ENCODE measurements at regions not wholly inside any gene's neighbourhood (a gene's known extent, or its start where the extent isn't known, plus 50 kb on each side); places are given as distances from the start of the nearest gene placed in this dataset.

DNA sequence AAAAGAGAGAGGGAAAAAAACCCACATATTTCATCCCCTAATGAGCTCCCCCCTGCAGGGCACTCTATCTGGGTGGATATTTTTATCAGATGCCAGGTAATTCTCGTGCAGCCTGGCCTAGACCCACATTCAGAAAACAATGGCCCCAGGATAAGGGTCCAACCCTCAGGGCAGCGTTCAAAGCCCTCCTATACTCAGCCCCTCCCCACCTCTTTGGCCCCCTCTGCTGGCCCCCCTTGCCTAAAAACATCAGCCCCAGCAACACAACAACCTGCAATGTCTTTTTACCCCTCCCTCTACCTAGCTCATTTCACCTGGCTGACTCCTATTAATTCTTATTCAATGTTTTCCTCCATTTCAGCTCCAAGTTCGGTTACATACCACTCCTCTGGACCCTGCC, 145.4 kb upstream of the MED14 start:
- no peak overlapping the region for H3K27ac Mint-ChIP-seq

DNA sequence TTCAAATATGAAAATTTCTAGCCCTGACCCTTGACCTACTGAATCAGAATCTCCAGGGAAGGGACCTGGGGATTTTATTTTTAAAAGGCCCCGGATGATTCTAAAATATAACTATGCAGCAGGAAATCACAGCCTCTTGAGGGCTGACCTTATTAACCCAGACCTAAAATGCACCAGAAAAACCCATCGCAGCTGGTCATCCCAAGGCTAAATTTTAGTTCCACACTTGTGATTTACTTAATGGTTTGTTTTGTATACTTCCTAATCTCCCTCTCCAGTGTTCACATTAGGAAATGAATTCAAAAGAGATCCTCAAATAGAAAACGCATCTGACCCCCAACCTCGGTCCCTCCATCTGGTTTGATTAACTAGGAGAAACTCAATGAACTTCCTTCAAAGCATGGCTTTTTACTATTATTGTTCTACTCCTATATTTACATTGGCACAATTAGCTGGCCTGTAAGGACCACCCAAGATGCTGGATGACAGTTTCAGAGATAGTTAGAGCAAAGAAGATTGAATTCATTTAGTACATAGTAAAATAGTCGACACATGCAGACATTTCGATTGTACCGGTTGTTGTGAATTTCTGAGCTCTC, 147.8 kb upstream of the MED14 start:
- H3K27me3 ChIP-seq (ENCODE audit: control insufficient read depth in 2 of 2, insufficient read depth in 2 of 2, low read length in 2 of 2): peaks cover 0 to 2% of the 10 kb centered on the region in 2 donors
- no peaks in the 10 kb centered on the region for H3K4me1 ChIP-seq (ENCODE audit: control insufficient read depth in 1 of 2, insufficient read depth in 2 of 2, low read length in 2 of 2)
- no peak overlapping the region for H3K27ac ChIP-seq (ENCODE audit: low read depth in 1 of 2, low read length in 2 of 2)
- WGBS (ENCODE audit: insufficient coverage): no CpG with 5 or more reads among the region's 7 CpGs
- no peaks in the 10 kb centered on the region for H3K36me3 ChIP-seq (replicated peaks in 1 of 2; ENCODE audit: control insufficient read depth in 1 of 2, insufficient read depth in 2 of 2, low read length in 2 of 2)
- Mint-ChIP-seq H3K4me1 (no peaks in the 10 kb centered on the region), H3K4me3 (no peak overlapping the region), H3K27ac (no peak overlapping the region), H3K27me3 (ENCODE audit: low read depth in 3 of 3) (peaks cover 0 to 15% (median 0%) of the 10 kb centered on the region in 3 donors), H3K9me3 (peaks cover 0 to 2% (median 0%) of the 10 kb centered on the region in 7 donors), H3K36me3 (no peaks in the 10 kb centered on the region)
- TF ChIP-seq, protein P1, sequence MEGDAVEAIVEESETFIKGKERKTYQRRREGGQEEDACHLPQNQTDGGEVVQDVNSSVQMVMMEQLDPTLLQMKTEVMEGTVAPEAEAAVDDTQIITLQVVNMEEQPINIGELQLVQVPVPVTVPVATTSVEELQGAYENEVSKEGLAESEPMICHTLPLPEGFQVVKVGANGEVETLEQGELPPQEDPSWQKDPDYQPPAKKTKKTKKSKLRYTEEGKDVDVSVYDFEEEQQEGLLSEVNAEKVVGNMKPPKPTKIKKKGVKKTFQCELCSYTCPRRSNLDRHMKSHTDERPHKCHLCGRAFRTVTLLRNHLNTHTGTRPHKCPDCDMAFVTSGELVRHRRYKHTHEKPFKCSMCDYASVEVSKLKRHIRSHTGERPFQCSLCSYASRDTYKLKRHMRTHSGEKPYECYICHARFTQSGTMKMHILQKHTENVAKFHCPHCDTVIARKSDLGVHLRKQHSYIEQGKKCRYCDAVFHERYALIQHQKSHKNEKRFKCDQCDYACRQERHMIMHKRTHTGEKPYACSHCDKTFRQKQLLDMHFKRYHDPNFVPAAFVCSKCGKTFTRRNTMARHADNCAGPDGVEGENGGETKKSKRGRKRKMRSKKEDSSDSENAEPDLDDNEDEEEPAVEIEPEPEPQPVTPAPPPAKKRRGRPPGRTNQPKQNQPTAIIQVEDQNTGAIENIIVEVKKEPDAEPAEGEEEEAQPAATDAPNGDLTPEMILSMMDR (IDR thresholded peaks at IDR 0.05): no peak
- no peaks in the 10 kb centered on the region for H3K79me2 ChIP-seq (ENCODE audit: insufficient read depth, low read length)
- H3K9me3 ChIP-seq (replicated peaks in 1 of 2; ENCODE audit: control insufficient read depth in 1 of 2, insufficient read depth in 1 of 2, low read length in 2 of 2): no peaks in the 10 kb centered on the region
- no peak overlapping the region for H3K4me3 ChIP-seq (replicated peaks in 1 of 3; ENCODE audit: low read depth in 2 of 3, low read length in 3 of 3)
- H2AFZ ChIP-seq (ENCODE audit: insufficient read depth, low read depth, low read length, poor library complexity, severe bottlenecking): no peak overlapping the region
- no peak for DNase-seq
- no peak overlapping the region for H3K9ac ChIP-seq (ENCODE audit: insufficient read depth, low read length, poor library complexity, severe bottlenecking)
- intact Hi-C loops (cut with micrococcal nuclease): no loop called here
- no peaks in the 10 kb centered on the region for H4K20me1 ChIP-seq (ENCODE audit: insufficient read depth, low read length)
- H3K4me2 ChIP-seq (replicated peaks; ENCODE audit: extremely low read depth, low read length, poor library complexity, severe bottlenecking): no peak overlapping the region

More for the DNA sequence above, 145.4 kb upstream of the MED14 start:
- H3K4me1 Mint-ChIP-seq: no peaks in the 10 kb centered on the region
- DNase-seq: no peak
- intact Hi-C loops (cut with micrococcal nuclease): no loop called here
- H3K4me3 ChIP-seq (replicated peaks in 1 of 3; ENCODE audit: low read depth in 2 of 3, low read length in 3 of 3): no peak overlapping the region
- no peaks in the 10 kb centered on the region for H3K79me2 ChIP-seq (ENCODE audit: insufficient read depth, low read length)
- H2AFZ ChIP-seq (ENCODE audit: insufficient read depth, low read depth, low read length, poor library complexity, severe bottlenecking): no peak overlapping the region
- no peak overlapping the region for H3K4me3 Mint-ChIP-seq
- H3K27me3 Mint-ChIP-seq (ENCODE audit: low read depth in 3 of 3): peaks cover 0 to 14% (median 0%) of the 10 kb centered on the region in 3 donors
- no peaks in the 10 kb centered on the region for H3K36me3 Mint-ChIP-seq
- no peak overlapping the region for H3K27ac ChIP-seq (ENCODE audit: low read depth in 1 of 2, low read length in 2 of 2)
- peaks cover 0 to 2% (median 0%) of the 10 kb centered on the region in 7 donors for H3K9me3 Mint-ChIP-seq
- WGBS (ENCODE audit: insufficient coverage): 80% methylated on average over 2 of the region's 3 CpGs
- no peaks in the 10 kb centered on the region for H3K4me1 ChIP-seq (ENCODE audit: control insufficient read depth in 1 of 2, insufficient read depth in 2 of 2, low read length in 2 of 2)
- no peaks in the 10 kb centered on the region for H4K20me1 ChIP-seq (ENCODE audit: insufficient read depth, low read length)
- no peaks in the 10 kb centered on the region for H3K9me3 ChIP-seq (replicated peaks in 1 of 2; ENCODE audit: control insufficient read depth in 1 of 2, insufficient read depth in 1 of 2, low read length in 2 of 2)
- H3K36me3 ChIP-seq (replicated peaks in 1 of 2; ENCODE audit: control insufficient read depth in 1 of 2, insufficient read depth in 2 of 2, low read length in 2 of 2): no peaks in the 10 kb centered on the region
- TF ChIP-seq, protein P1 (IDR thresholded peaks at IDR 0.05): no peak
- H3K4me2 ChIP-seq (replicated peaks; ENCODE audit: extremely low read depth, low read length, poor library complexity, severe bottlenecking): no peak overlapping the region
- H3K9ac ChIP-seq (ENCODE audit: insufficient read depth, low read length, poor library complexity, severe bottlenecking): no peak overlapping the region
- H3K27me3 ChIP-seq (ENCODE audit: control insufficient read depth in 2 of 2, insufficient read depth in 2 of 2, low read length in 2 of 2): peaks cover 0 to 3% of the 10 kb centered on the region in 2 donors
